Type B pancreatic cell (in vitro differentiated cells): ENCODE measurements at regions not wholly inside any gene's neighbourhood (a gene's known extent, or its start where the extent isn't known, plus 50 kb on each side); places are given as distances from the start of the nearest gene placed in this dataset.
"Not testable (repeated sequence)": the region's sequence is repeated elsewhere in the genome, so short reads cannot be mapped to it uniquely, and the experiment has no call there.

Source experiments
- DNase-seq: peaks from one replicate; pipeline ENCODE4 v3.0.0; 2021; ENCODE audit warnings: mixed read lengths; ENCODE audit not compliant: unreplicated experiment; ENCODE audit errors: extremely low spot score
- H3K27ac Mint-ChIP-seq: 2 replicates; pipeline ENCODE4 v1.8.0; 2021; ENCODE audit warnings: mild to moderate bottlenecking, mixed read lengths
- H3K27me3 Mint-ChIP-seq: 2 replicates; pipeline ENCODE4 v1.8.0; 2021; ENCODE audit warnings: mixed read lengths
- H3K36me3 Mint-ChIP-seq: 2 replicates; pipeline ENCODE4 v1.8.0; 2021; ENCODE audit warnings: mixed read lengths
- H3K4me1 Mint-ChIP-seq: one replicate; pipeline ENCODE4 v1.8.0; 2021; ENCODE audit warnings: mixed read lengths; ENCODE audit not compliant: unreplicated experiment
- H3K4me3 Mint-ChIP-seq: 2 replicates; pipeline ENCODE4 v1.8.0; 2021; ENCODE audit warnings: mild to moderate bottlenecking, mixed read lengths
- H3K9me3 Mint-ChIP-seq: 2 replicates; pipeline ENCODE4 v1.8.0; 2021; ENCODE audit warnings: mixed read lengths
- TF ChIP-seq, protein P1 (sequence below): fragments of 200-600 bp; sonication (generic); conservative IDR thresholded peaks from 2 replicates; pipeline ENCODE4 v1.5.0; 2021; ENCODE audit warnings: antibody characterized with exemption, mild to moderate bottlenecking

DNA sequence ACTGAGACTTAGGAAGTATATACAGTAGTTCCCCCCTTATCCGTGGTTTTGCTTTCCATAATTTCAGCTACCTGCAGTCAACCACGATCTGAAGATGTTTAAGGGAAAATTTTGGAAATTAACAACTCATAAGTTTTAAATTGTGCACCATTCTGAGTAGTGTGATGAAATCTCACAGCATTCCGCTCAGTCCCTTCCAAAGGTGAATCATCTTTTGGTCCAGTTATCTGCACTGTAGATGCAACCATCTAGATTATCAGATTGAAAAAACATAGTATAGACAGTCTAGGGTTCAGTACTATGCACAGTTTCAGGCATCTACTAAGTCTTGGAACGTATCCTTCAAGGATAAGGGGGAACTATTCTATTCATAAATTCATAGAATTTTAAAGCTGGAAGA lies 109.0 kb downstream of the ANXA3 start:
- no peak for DNase-seq

DNA sequence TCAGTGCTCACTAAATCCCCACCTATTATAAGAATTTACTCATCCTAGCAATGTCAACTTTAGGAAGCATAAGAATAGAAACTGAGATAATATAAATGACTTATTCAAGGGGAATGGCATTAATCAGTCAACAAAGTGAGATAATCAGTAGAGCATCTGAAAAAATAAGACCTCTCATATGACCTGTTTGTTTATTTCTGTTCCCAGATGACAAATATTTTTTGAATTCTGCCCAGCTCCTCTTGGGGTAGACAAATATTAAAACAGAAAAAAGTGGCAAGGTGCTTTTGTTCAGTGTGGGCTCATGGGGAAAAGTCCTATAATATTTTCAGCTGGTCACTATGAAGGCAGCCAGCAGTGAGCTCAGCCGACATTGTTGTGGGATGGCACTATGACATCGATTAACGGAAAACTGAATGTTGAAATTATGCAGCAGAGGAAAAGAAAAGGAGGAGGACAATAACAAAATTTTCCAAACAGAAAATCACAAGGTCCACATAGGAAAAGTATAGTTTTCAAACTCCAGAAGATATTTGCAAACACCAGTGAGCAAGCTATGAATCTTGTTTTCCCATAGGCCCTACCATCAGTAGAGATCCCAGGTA lies 109.6 kb downstream of the ANXA3 start:
- H3K27ac Mint-ChIP-seq: peak overlapping the region; percentile 83
- TF ChIP-seq, protein P1, sequence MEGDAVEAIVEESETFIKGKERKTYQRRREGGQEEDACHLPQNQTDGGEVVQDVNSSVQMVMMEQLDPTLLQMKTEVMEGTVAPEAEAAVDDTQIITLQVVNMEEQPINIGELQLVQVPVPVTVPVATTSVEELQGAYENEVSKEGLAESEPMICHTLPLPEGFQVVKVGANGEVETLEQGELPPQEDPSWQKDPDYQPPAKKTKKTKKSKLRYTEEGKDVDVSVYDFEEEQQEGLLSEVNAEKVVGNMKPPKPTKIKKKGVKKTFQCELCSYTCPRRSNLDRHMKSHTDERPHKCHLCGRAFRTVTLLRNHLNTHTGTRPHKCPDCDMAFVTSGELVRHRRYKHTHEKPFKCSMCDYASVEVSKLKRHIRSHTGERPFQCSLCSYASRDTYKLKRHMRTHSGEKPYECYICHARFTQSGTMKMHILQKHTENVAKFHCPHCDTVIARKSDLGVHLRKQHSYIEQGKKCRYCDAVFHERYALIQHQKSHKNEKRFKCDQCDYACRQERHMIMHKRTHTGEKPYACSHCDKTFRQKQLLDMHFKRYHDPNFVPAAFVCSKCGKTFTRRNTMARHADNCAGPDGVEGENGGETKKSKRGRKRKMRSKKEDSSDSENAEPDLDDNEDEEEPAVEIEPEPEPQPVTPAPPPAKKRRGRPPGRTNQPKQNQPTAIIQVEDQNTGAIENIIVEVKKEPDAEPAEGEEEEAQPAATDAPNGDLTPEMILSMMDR: no peak
- DNase-seq: no peak
- no peak overlapping the region for H3K4me3 Mint-ChIP-seq
- H3K27me3 Mint-ChIP-seq: no peaks in the 10 kb centered on the region
- H3K4me1 Mint-ChIP-seq: peaks cover 17% of the 10 kb centered on the region
- H3K9me3 Mint-ChIP-seq: no peaks in the 10 kb centered on the region
- no peaks in the 10 kb centered on the region for H3K36me3 Mint-ChIP-seq

More for the DNA sequence above, 109.0 kb downstream of the ANXA3 start:
- Mint-ChIP-seq H3K27ac (no peak overlapping the region), H3K27me3 (no peaks in the 10 kb centered on the region), H3K4me3 (no peak overlapping the region), H3K36me3 (no peaks in the 10 kb centered on the region), H3K4me1 (peaks cover 17% of the 10 kb centered on the region), H3K9me3 (no peaks in the 10 kb centered on the region)
- TF ChIP-seq, protein P1: no peak

DNA sequence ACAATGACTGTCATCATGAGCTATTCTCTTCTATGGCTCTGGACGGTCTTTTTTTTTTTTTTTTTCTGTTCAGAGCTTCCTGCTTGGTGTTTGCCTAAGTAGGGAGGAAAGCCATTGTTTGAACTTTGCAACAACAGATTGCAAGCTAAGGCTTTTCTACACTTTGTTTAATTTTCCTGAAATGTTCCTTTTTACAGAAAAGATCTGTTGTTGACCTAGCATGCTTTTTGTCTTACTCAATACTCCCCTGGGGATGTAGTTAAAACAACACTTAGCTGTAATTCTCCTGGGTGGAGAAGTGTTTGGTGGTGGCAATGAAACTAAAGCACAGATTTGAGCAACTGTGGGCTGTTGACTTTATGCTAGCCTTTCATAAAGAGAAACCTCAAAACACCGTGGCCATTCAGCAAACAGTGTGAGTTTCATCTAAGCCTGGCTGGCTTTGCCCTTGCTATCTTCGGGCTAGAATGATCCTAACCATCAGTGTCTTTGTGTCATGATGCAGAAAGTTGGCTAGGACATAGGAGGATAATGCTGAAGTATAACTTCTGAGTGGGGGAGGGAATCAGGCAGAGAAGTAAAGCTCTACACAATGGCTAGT lies 110.5 kb downstream of the ANXA3 start:
- DNase-seq: no peak
- peaks cover 21% of the 10 kb centered on the region for H3K4me1 Mint-ChIP-seq

DNA sequence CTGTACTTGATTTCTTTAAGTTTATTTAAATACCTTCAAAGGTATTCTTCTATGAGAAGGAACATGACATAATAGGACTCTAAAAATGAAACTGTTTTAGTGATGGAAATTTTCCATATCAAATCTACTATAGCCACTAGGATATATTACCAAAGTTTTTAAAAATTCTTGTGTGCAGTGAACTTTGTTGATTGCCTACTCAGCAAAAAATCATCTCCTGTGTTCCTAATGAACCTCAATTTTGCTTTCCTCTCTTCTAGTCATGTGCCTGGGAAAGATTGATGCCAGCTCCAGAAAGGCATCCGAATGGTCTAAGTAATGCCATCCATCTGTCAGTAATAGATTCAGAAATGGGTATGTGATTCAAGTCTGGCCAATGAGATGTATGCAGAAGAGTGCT lies 111.1 kb downstream of the ANXA3 start:
- H3K27ac Mint-ChIP-seq: no peak overlapping the region
- TF ChIP-seq, protein P1: no peak
- no peak overlapping the region for H3K4me3 Mint-ChIP-seq

More for the DNA sequence above, 110.5 kb downstream of the ANXA3 start:
- no peaks in the 10 kb centered on the region for H3K27me3 Mint-ChIP-seq
- H3K36me3 Mint-ChIP-seq: no peaks in the 10 kb centered on the region
- peak overlapping the region; percentile 47 for H3K4me3 Mint-ChIP-seq
- no peaks in the 10 kb centered on the region for H3K9me3 Mint-ChIP-seq
- peak overlapping the region; percentile 83 for H3K27ac Mint-ChIP-seq
- TF ChIP-seq, protein P1: no peak

DNA sequence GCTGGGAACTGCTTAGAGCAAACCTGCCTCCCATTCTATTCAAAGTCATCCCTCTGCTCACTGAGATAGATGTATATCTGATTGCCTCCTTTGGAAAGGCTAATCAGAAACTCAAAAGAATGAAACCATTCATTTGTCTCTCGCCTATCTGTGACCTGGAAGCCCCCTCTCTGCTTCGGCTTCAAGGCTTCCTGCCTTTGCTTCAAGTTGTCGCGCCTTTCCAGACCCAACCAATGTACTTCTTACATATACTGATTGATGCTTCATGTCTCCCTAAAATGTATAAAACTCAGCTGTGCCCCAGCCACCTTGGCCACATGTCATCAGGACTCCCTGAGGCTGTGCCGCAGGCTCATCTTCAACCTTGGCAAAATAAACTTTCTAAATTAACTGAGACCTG lies 111.9 kb upstream of the BMP2K start:
- not testable (repeated sequence) for H3K27ac Mint-ChIP-seq, H3K4me3 Mint-ChIP-seq
- H3K4me1 Mint-ChIP-seq: peaks cover 18% of the 10 kb centered on the region

More for the DNA sequence above, 111.1 kb downstream of the ANXA3 start:
- no peaks in the 10 kb centered on the region for H3K36me3 Mint-ChIP-seq
- no peaks in the 10 kb centered on the region for H3K27me3 Mint-ChIP-seq
- DNase-seq: no peak
- no peaks in the 10 kb centered on the region for H3K9me3 Mint-ChIP-seq
- H3K4me1 Mint-ChIP-seq: peaks cover 22% of the 10 kb centered on the region

DNA sequence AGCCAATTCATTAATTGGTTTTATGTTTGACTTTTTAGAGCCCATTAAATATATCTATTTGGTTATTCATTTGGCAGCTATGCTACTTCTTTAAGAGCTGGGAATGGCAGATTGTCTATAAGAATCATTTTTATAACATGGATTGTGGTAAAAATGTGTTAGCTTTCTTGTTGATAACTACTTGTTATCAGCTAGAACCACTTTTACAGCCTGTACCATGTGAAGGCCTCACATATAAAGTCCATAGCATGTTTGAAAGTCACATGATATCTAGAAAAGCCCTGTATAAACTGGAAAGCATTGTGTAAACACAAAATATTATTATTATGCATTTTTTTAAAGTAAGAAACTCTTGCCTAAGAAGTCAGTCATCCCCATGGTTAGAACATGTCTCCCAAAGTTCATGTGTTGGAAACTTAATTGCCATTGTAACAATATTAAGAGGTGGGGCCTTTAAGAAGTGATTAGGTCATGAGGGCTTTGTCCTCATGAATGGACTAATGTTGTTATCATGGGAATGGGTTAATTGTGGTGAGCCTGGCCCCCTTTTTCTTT lies 110.9 kb upstream of the BMP2K start:
- no peaks in the 10 kb centered on the region for H3K9me3 Mint-ChIP-seq
- H3K4me3 Mint-ChIP-seq: no peak overlapping the region
- no peak for DNase-seq

More for the DNA sequence above, 111.9 kb upstream of the BMP2K start:
- not testable (repeated sequence) for H3K36me3 Mint-ChIP-seq, H3K27me3 Mint-ChIP-seq, DNase-seq, H3K9me3 Mint-ChIP-seq

More for the DNA sequence above, 110.9 kb upstream of the BMP2K start:
- no peaks in the 10 kb centered on the region for H3K36me3 Mint-ChIP-seq
- H3K4me1 Mint-ChIP-seq: peaks cover 18% of the 10 kb centered on the region
- TF ChIP-seq, protein P1: no peak
- no peak overlapping the region for H3K27ac Mint-ChIP-seq
- no peaks in the 10 kb centered on the region for H3K27me3 Mint-ChIP-seq
